MM.1S (cell line): ENCODE measurements at regions not wholly inside any gene's neighbourhood (a gene's known extent, or its start where the extent isn't known, plus 50 kb on each side); places are given as distances from the start of the nearest gene placed in this dataset.
"Not testable (repeated sequence)": the region's sequence is repeated elsewhere in the genome, so short reads cannot be mapped to it uniquely, and the experiment has no call there.

Experiments
- DNase-seq: peaks from one replicate; pipeline ENCODE4 v3.0.0-alpha.2; 2015
- H2AFZ ChIP-seq: fragments of 300-600 bp; sonication (generic); 2 replicates; pipeline ENCODE4 v1.6.0; 2016; ENCODE audit warnings: antibody characterized with exemption, low read length
- H3F3A ChIP-seq: fragments of 300-600 bp; sonication (generic); 2 replicates; pipeline ENCODE4 v1.6.1; 2016; ENCODE audit warnings: mild to moderate bottlenecking, antibody characterized with exemption, low read length, moderate library complexity, mixed read lengths; ENCODE audit not compliant: insufficient read depth
- H3K27ac ChIP-seq: fragments of 300-600 bp; sonication (generic); 2 replicates; pipeline ENCODE4 v1.5.1; 2016; ENCODE audit warnings: mild to moderate bottlenecking, low read length
- H3K27me3 ChIP-seq: fragments of 300-600 bp; sonication (generic); replicated peaks from 2 replicates; pipeline ENCODE4 v1.6.0; 2016; ENCODE audit warnings: low read length; ENCODE audit not compliant: insufficient read depth
- H3K36me3 ChIP-seq: fragments of 300-600 bp; sonication (generic); replicated peaks from 2 replicates; pipeline ENCODE4 v1.6.1; 2016; ENCODE audit warnings: mild to moderate bottlenecking, low read length, mixed read lengths; ENCODE audit not compliant: insufficient read depth
- H3K4me1 ChIP-seq: fragments of 300-600 bp; sonication (generic); 2 replicates; pipeline ENCODE4 v1.6.1; 2016; ENCODE audit warnings: low read length, mixed read lengths
- H3K4me2 ChIP-seq: fragments of 300-600 bp; sonication (generic); 2 replicates; pipeline ENCODE4 v1.6.0; 2016; ENCODE audit warnings: low read depth, low read length
- H3K4me3 ChIP-seq: fragments of 300-600 bp; sonication (generic); 2 replicates; pipeline ENCODE4 v1.5.1; 2016; ENCODE audit warnings: low read length, mixed read lengths
- H3K79me2 ChIP-seq: fragments of 300-600 bp; sonication (generic); 2 replicates; pipeline ENCODE4 v1.6.1; 2016; ENCODE audit warnings: mixed run types, low read length, mixed read lengths
- H3K9ac ChIP-seq: fragments of 300-600 bp; sonication (generic); 2 replicates; pipeline ENCODE4 v1.6.1; 2016; ENCODE audit warnings: low read length, mixed read lengths
- H3K9me2 ChIP-seq: fragments of 300-600 bp; sonication (generic); replicated peaks from 2 replicates; pipeline ENCODE4 v1.6.1; 2016; ENCODE audit warnings: mild to moderate bottlenecking, low read length, mixed read lengths; ENCODE audit not compliant: insufficient read depth
- H3K9me3 ChIP-seq: fragments of 300-600 bp; sonication (generic); replicated peaks from 2 replicates; pipeline ENCODE4 v1.6.1; 2016; ENCODE audit warnings: mild to moderate bottlenecking, low read length, mixed read lengths; ENCODE audit not compliant: insufficient read depth
- H4K20me1 ChIP-seq: fragments of 300-600 bp; sonication (generic); 2 replicates; pipeline ENCODE4 v1.6.1; 2016; ENCODE audit warnings: mild to moderate bottlenecking, low read length, moderate library complexity, mixed read lengths; ENCODE audit not compliant: insufficient read depth
- CTCF ChIP-seq: fragments of 300-600 bp; sonication (generic); IDR thresholded peaks from 2 replicates; pipeline ENCODE4 v1.5.1; 2016; ENCODE audit warnings: antibody characterized with exemption, low read length, mixed read lengths
- EZH2 ChIP-seq: fragments of 300-600 bp; sonication (generic); optimal IDR thresholded peaks from 2 replicates; pipeline ENCODE3; 2017; ENCODE audit warnings: low read depth, mild to moderate bottlenecking, antibody characterized with exemption, low read length, mixed read lengths
- EZH2phosphoT487 ChIP-seq: fragments of 300-600 bp; sonication (generic); IDR thresholded peaks from 2 replicates; pipeline ENCODE4 v1.6.1; 2018; ENCODE audit warnings: antibody characterized with exemption, low read length

- TF ChIP-seq EZH2phosphoT487 (no peak), CTCF (no peak), EZH2 (no peak)
- H2AFZ ChIP-seq = no peak overlapping the region
- DNase-seq = no peak
- H3K4me1 ChIP-seq = no peaks in the 10 kb centered on the region
- H3K36me3 ChIP-seq = no peaks in the 10 kb centered on the region
- no peaks in the 10 kb centered on the region for H4K20me1 ChIP-seq
- H3K9me3 ChIP-seq = no peaks in the 10 kb centered on the region
- H3K27me3 ChIP-seq = no peaks in the 10 kb centered on the region
- H3K27ac ChIP-seq = no peak overlapping the region
- H3K9ac ChIP-seq = no peak overlapping the region
- H3K9me2 ChIP-seq = no peaks in the 10 kb centered on the region
- H3K79me2 ChIP-seq = no peaks in the 10 kb centered on the region
- H3F3A ChIP-seq = no peaks in the 10 kb centered on the region
- H3K4me3 ChIP-seq = no peak overlapping the region
- no peak overlapping the region for H3K4me2 ChIP-seq
Measured at GRCh38 chr9:22217254-22217653, 208.1 kb upstream of the CDKN2B start.

- H3K36me3 ChIP-seq, H3K9ac ChIP-seq, H3K4me1 ChIP-seq, H3K9me2 ChIP-seq, H3K4me2 ChIP-seq, H2AFZ ChIP-seq, H3K4me3 ChIP-seq, H4K20me1 ChIP-seq, DNase-seq, H3F3A ChIP-seq, H3K27me3 ChIP-seq, H3K9me3 ChIP-seq, H3K79me2 ChIP-seq, H3K27ac ChIP-seq: not testable (repeated sequence)
Measured at GRCh38 chr9:22225856-22226255, 216.8 kb upstream of the CDKN2B start.

DNA sequence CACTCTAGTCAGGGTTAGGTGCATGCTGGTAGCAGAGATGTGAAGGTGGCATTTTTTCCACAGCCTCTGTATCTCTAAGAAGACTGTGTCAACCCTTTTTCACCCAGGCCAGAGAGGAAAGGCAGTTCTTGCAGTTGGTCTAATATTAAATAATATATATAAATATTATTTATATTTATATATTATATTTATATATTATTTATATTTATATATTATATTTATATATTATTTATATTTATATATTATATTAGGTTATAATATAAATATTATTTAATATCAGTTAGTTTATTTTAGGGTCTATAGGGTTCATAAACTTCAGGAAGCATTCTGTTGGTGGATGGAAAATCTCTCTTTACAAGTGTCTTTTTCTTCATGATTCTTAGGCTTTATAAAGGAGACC is 218.6 kb upstream of the DMRTA1 start:
- Histone ChIP-seq H3K9me2 (no peaks in the 10 kb centered on the region), H3K9ac (no peak overlapping the region), H3K4me3 (no peak overlapping the region), H3K36me3 (no peaks in the 10 kb centered on the region), H2AFZ (no peak overlapping the region), H3F3A (no peaks in the 10 kb centered on the region), H4K20me1 (no peaks in the 10 kb centered on the region), H3K4me1 (no peaks in the 10 kb centered on the region), H3K79me2 (no peaks in the 10 kb centered on the region), H3K4me2 (no peak overlapping the region), H3K27me3 (no peaks in the 10 kb centered on the region), H3K9me3 (no peaks in the 10 kb centered on the region), H3K27ac (no peak overlapping the region)
- DNase-seq = no peak
- TF ChIP-seq CTCF = no peak
- TF ChIP-seq EZH2phosphoT487 = no peak
- TF ChIP-seq EZH2 = no peak

DNA sequence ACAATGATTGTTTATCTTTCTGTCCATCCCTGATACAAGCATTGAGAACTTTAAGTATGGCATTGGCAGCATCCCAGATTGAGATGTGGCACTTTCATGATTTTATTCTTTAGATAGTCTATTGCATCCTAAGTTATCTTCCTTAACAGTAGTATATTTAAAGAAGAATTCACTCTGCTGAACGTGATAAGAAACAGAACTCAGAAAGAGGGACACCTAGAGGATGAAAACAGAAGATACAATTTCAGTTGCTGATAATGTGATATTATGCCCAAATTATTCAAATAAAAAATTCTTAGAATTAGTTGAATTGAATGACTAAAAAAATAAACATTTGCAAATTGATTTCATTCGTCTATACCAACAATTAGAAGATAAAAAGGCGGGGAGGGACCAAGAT is 218.1 kb upstream of the DMRTA1 start:
- Histone ChIP-seq H3K4me3 (no peak overlapping the region), H3K27ac (no peak overlapping the region), H3K9me2 (no peaks in the 10 kb centered on the region), H3F3A (no peaks in the 10 kb centered on the region), H3K9me3 (no peaks in the 10 kb centered on the region), H3K36me3 (no peaks in the 10 kb centered on the region), H4K20me1 (no peaks in the 10 kb centered on the region), H2AFZ (no peak overlapping the region), H3K79me2 (no peaks in the 10 kb centered on the region), H3K27me3 (no peaks in the 10 kb centered on the region), H3K4me1 (no peaks in the 10 kb centered on the region), H3K4me2 (no peak overlapping the region), H3K9ac (no peak overlapping the region)
- DNase-seq = no peak
- TF ChIP-seq CTCF (no peak; the same call in 1 of the 2 replicates), EZH2phosphoT487 (no peak), EZH2 (no peak)
